GM21423 (cell line): ENCODE measurements at regions not wholly inside any gene's neighbourhood (a gene's known extent, or its start where the extent isn't known, plus 50 kb on each side); places are given as distances from the start of the nearest gene placed in this dataset.
"Not testable (repeated sequence)": the region's sequence is repeated elsewhere in the genome, so short reads cannot be mapped to it uniquely, and the experiment has no call there.

Source experiments
- ATAC-seq: cut with Tn5 transposase; IDR thresholded peaks from one replicate; pipeline ENCODE4 v1.9.1; 2021; ENCODE audit warnings: mild to moderate bottlenecking, moderate library complexity; ENCODE audit not compliant: unreplicated experiment

DNA sequence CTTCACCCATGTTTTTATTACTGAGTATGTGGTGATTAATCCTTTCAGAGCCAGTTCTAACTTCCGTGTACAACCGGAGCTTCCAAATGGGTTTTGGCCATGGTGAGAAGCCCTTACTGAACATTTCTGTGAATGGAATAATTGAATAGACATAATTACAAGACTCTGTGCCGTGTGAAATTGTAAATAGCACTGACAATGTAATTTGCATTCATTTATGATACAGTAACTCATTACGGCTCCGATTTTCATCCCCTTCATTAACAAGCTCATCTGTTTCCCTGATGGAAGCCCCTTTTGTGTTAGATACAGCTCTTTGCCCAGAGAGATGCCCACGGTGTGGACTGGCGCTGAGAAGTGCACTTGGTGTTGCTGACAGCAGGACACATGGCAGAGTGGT lies 891.0 kb downstream of the AACS start:
- ATAC-seq = no peak

DNA sequence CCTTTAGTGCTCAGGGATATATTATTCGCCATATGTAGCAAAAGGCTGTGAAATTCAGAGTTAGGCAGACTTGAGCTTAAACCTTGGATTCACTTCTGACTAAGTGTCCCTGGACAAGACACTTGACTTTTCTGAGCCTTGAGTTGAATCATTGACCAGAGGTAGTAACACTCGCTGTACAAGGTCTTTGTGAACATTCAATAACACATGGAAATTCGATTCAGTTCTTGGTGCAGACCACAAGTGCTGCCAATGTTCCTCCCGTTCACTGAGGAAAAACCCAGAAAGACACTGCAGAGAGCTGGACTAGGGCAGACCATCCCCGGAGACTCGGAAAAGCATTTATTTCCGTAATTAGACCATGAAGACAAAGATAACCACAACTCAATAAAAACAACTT lies 901.4 kb downstream of the AACS start:
- ATAC-seq = no peak

DNA sequence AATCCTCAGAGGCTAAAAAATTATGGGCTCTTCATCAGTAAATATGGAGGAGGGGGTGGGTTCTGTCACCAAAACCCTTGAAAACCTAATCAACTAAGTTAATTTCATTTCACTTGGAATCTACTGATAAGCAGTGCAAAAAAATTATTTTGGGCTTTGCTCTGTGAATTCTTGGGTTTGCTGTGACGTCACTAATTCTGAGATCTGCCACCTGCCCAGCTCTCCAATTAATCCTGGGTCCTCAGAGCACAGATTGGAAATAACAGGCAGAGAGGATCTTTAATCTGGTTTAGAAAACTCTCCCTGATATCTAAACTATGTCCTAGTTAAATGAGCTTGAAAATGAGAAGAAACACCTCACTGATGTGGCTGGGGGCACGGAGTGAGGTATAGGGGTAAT lies 903.2 kb downstream of the AACS start:
- ATAC-seq = no peak

DNA sequence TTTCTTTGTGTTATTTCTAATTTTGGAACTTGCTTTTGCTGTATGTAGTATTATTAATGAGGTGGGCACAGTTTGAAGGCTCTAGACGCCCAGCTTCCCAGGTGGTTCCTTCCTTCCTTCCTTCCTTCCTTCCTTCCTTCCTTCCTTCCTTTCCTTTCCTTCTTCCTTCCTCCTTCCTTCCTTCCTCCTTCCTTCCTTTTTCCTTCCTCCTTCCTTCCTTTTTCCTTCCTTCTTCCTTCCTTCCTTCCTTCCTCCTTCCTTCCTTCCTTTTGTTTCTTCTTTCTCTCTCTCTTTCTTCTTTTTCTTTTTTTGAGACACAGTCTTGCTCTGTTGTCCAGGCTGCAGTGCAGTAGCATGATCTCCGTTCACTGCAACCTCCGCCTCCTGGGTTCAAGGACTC lies 906.7 kb downstream of the AACS start:
- no peak for ATAC-seq

DNA sequence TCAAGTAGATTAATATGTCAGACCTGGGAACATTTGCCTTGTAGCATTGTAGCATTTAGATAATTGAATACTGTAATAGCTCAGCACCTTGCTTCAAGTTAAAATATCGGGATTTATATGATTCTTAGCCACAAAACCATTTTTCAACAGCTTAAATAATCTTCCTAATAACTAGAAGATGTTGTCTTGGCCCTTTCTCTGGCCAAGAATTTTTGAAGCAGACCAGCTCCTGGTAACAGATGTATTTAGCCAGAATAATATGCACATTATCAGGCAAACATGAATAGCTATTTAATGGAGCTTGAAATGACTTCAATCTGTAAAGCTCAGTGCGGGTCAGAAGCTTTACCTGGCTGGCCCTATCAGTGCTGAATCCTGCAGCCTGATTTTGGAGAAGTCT lies 913.1 kb downstream of the AACS start:
- ATAC-seq = no peak

DNA sequence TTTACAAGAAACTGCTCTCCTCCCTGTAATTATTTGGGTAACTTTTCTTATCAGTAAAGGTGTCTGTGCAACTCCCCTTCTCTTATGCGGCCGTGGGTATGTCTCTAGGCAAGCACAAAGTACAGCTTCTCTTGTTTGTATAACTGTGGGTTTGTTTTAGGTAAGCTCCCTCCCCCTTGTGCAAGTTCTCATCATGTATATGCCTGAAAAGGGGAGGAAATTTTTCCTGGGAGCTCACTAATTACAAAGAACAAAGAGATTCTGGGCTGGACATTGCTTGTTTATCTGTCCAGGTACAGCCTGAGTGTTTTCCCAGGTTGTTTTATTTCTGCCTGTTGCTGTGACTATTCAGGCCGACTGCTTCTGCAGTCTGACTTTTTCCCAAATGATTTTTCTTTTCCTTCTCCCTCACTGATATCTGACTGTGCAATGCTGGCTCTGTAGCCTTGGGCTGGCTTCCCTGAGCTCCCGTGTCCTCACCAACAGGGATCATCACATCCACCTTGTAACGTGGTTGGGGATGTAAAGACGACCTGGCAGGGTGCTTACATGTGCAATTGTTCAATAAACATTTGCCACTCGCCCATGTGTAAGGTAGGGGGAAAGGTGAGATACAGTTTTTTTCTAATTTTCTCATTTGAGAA lies 916.5 kb downstream of the AACS start:
- no peak for ATAC-seq

DNA sequence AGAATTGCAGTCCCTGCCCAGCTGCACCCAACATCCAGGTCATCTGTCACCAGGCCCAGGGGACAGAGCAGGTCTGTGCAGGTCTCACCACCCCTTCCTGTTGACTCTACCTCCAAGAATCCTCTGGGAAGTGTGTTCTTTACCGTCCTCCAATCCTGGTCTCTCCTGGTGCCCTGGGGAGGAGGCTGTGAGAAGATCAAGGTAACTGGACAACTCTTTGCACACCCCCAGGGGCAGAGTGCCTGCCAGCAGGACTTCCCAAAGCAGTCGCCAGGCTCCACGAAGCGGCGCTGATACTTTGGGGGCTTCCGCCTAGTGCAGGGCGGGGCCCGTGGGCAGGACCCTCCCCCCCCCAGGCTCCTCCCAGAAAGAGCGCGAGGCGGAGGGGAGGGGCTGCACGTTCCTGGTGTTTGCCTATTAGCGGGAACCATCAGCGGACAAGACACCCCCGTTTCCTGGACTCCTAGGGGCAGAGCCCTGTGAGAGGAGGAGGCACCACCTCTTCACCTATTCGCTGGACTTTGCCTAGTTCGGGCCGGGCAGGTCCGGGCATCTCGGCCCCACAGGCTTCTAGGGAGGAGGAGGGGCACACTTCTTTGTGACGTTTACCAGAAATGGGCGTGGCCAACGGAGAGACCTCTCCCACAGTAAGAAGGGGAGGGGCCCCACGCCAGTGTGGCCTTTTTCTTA lies 918.0 kb downstream of the AACS start:
- no peak for ATAC-seq

DNA sequence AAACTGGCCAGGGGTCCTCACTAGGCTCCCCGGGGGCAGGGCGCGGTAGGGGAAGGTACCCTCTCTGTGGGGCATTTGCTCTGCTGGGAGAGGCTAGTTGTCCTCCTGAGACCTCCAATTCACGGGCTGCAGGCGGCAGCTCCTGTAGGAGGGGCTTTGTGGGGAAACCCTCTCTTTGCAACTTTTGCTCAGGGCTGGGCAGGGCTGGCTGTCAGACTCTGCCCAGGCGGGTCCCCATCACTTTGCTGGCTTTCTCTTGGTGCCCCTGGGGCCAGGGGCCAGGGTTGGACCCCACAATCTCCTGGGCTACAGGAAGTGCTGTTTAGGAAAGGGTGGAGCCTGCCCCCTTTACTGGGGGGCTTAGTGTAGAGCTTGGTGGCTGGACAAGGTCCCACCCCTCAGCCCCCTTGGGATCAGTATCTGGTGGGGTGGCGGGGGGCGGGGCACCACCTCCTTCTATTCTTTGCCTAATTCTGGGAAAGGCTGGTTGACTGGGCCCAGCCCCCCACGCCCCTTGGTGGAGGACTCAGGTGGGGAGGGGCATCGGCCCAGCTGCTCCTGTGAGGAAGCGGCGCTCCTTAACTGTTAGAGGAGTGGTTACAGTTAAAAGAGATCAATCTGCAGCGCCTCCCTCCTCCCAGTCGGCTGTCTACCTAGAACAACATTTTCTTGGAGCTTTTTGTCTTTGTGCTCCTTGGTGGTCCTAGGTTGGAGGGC lies 918.7 kb downstream of the AACS start:
- ATAC-seq = no peak

DNA sequence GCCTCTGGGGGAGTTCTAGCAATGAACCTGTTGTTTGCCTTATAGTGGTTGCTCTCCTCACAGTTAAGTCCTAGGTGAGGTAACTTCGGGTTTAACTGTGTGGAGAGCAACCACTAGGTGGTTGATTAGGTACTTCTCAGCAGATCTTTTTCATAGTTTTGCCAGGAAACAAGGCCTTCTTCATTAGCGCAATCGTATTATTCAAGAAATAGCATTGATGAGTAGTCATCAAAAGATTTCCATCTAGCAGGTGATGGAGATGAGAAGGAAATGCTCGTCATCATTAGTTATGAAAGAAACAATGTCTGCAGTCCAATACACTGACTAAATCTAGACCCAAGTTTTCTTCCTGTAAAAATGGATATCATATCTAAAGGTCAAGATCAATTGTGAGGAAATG lies 923.3 kb downstream of the AACS start:
- no peak for ATAC-seq

DNA sequence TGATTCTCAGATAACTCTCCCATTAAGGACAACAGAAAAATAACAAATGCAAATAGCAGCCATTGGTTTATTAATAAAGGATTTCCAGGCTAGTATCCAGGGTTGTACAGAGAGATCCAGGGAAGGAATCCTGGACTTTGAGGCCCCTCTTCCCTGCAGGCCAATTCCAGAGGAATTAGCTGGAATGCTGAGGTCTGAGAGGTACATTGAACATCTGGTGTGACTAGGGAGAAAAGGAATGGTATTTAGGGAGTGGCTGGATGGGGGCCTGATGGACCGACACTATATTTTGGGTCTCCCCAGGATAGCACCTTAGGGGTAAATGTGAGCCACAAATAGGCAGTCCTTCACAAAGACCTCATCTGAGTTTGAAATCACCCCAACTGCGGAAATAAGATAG lies 924.5 kb downstream of the AACS start:
- ATAC-seq = no peak

DNA sequence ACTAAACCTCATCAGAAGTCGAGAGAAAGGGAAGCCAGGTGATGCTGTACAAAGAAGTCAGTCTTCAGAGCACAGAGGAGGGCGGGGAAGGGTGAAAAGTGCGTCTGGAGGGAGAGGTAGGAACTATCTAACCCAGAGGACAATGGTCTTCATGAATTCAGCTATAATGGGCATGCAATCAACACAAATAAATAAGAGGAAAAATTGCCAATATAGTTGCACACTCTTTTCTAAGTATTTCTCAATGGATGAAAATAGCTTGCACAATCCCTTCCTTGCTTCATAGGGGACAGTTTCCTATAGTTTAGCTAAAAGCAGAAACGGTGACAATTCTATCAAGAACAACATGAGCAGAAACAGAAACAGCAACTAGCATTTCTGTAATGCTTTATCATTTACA lies 931.2 kb downstream of the AACS start:
- ATAC-seq = no peak

DNA sequence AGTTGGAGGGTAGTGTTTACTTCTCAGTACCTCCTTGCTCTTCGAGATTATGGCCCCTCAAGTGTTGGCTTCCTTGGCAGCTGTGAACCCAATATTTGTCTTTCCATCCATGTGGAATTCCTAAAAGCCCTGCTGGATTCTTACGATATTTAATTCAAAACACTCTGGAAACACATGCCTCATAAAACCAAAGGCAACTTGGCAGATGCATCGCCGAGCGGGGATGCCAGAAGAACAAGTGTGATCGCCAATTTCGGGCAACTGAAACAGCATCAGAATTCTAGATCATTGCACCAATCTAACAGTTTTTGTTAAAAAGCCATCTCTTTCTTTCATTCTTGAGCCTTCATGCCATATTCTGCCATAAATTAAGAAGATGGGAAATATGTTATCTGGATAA lies 934.4 kb downstream of the AACS start:
- no peak for ATAC-seq

DNA sequence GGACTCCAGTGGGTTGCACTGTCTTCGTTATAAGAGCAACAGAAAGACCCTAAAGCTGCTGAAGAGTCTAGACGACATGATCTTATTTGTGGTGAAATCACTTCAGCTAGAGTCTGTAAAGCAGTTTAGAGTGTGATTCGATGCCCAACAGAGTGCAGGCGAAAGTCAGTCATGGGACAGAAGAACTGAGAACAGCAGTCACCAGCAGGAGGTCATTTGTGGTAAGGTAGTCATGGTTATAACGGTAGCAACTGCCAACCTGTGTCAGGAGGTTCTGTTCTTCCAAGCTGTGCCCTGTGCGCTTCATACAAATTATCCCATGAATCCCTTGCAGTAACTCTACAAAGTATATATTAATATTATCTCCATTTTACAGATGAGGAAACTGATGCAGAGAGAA lies 954.1 kb downstream of the AACS start:
- no peak for ATAC-seq

DNA sequence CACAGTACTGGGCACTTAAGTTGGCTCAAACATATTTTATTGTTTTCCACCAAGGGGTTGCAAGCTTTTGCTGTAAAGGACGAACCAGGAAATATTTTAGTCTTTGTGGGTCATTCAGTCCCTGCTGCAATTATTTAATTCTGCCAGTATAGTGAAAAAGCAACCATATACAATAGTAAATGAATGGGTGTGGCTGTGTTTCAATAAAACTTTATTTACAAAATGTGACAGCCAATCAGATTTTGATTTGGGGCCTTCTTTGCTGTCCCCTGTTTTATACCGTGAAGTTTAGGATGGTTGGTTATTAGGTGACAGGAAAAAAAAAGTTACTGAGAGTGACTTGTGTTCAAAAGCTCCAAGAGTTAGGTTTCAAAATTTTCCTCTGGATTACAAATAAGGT lies 956.4 kb downstream of the AACS start:
- no peak for ATAC-seq

DNA sequence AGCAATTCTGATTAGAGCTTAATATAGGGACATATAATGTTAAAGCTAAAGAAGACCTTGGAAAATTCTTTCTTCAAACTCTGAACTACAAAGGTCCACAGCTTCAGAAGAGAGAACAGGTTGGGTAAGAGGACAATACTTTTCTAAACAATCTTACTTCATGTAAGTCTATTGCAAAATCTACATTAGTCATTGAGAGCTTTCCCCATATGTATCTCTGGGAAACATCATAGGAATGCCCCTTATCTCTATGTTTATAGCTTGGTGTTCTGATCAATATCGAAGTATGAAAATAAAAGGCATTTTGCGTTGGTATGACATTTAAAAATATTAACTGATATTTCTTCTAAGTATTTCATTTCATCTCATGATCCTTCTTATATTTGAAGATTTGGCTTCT lies 962.6 kb downstream of the AACS start:
- ATAC-seq = no peak

DNA sequence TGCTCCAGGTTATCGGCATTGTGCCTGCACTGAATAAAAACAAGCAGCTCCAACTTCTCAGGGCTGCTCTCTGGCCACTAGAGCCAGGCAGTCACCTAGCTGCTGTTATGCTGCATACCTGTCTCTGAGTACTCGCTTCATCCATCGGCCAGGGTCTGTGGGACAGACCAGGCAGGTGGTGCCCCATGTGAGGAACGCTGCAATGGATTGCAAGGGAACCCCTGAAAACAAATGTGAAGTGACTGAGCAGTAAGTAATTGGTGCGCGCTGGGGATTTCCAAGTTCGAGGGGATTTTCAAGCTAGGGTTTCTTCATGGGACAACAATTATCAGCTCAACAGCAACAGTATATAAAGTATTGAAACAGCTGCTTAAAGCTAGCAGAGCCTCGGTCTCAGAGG lies 965.3 kb downstream of the AACS start:
- no peak for ATAC-seq

DNA sequence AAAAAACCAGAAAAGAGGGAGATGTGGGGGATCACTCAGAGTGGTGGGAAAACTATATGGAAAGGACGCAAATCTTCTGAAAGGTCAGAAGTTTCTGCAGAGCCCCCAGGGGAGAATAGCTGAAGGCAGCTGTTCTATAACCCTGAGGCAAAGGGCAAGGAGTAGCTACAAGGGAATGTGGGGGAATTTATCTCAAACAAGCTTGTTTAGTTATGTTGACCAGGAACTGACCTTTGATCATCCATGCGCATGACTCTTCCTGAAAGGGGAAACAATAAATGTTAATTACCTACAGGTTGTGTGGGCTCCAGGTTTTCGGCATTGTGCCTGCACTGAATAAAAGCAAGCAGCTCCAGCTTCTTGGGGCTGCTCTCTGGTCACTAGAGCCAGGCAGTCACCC lies 968.5 kb downstream of the AACS start:
- ATAC-seq = no peak

DNA sequence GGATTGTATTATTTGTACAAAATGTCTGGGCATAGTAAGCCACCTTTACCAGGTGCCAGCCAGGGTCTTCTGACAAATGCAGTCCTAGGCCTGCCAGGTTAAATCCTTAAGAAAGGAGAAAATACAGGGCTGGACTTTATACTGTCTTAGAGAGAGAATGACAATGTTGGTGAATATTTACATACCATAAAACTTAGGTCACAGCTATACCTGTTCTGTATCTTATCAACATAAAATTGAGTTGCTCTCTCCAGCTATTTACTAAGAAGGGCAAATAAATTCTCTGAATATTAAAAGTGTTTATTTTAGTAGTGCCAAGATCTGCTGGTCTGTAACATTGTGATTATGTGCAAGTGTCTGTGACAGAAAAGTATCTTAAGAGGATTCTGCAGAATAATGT lies 971.1 kb downstream of the AACS start:
- no peak for ATAC-seq

DNA sequence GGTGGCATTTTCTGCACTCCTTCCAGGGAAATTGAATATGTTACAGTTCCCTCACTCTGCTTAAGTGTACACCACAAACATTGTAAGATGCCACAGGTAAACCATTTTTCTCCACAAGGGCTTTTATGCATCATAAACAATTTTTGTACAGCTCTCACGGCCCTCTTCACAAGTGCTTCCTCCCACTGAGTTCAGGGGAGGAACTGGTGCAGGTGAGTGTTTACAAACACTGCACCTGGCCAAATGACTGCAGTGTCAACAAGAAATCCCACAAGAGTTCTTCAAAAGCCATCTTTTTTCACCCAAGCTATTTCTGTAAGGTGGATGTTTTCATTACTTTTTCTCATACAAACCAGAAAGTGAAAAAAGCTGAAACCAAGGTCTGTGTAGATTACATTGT lies 973.2 kb downstream of the AACS start:
- no peak for ATAC-seq

DNA sequence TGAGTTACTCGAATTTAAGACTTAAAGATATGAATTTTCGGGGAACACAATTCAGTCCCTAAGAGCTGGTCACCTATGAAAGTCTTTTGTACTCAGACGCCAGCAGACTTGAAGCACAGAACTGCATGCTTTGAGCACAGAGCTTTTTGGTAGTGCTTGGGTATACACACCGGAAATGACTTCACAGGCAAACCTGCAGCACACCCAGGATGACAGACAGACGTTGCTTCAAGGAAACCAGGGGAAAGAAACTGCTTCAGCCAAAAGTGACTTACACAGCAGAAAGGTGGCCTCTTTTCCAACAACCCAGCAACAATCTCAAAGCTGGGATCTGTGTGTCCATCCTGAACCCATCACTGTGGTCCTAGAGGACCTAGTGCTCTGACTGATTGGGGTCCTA lies 975.1 kb downstream of the AACS start:
- ATAC-seq = no peak

DNA sequence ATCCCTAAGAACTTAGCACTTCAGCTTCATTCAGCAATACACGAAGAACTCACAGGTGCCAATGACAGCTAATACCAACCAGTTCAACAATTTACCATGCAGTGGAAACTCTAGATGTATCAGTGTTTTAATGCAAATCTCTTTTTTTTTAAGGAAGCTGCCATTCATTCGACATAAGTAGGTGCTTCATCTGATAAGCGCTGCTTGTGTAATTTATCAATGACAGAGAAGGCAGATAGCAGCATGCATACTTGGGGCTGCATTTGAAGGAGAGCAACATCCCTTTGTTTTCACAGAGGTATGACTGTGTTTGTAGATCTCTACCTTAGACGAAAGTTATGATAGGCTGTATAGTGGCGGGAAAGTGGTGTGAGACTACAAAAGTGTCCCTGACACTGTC lies 977.1 kb downstream of the AACS start:
- no peak for ATAC-seq

DNA sequence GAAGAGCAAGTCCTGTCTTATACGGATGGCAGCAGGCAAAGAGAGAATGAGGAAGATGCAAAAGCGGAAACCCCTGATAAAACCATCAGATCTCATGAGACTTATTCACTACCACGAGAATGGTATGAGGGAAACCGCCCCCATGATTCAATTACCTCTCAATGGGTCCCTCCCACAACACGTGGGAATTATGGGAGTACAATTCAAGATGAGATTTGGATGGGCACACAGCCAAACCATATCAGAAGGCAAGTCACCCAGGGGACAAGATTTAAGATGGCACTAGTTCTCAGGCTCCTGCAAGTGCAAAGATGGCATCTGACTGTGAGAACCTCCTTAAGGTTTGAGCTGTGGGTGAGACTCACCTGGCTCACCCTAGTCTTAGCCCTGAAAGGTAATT lies 984.3 kb downstream of the AACS start:
- ATAC-seq = not testable (repeated sequence)
